ENCODE measurements at regions not wholly inside any gene's neighbourhood (a gene's known extent, or its start where the extent isn't known, plus 50 kb on each side); places are given as distances from the start of the nearest gene placed in this dataset.
A peak's percentile ranks its signal among the peaks of the same experiment; 100 is the strongest.

DNA sequence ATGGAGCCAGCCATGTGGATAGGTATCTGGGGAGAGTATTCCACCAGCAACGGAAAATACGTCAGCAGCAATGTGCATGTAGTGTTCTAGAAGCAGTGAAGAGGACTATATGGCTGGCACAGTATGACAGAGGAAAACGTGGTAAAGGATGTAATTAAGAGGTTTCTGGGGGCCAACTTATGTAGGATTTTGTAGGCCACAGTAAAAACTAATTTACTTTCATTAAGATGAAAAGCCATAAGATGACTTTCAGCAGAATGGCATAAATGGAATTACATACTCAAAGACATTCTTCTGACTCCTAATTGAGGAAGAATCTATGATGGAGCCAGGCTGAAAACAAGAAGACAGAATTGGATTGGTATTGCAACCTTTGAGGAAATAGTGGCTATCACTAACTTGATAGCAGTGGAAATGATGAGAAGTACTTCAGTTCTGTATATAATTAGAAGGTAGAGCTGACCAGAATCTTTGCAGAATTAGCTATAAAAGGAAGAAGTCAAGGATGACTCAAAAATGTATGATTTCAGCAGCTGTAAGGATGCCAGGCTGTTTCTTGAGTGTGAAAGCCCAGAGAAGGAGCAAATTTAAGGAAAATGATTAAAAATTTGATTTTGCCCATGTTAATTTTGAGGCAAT lies 156.7 kb downstream of the MBL2 start:
- no peak for DNase-seq

DNA sequence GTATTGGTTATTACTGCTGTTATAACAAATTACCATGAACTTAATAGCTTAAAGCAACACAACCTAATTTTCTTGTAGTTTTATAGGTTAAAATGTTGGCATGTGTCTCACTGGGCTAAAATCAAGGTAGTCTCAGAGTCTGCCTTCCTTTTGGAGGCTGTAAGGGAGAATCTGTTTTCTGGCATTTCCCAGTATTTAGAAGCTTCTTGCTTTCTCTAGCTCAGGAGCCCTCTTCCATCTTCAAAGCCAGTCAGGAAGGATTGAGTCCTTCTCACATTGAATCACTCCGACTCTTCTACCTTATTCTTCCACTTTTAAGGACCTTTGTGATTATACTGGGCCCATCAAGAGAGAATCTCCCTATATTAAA lies 156.2 kb downstream of the MBL2 start:
- DNase-seq: no peak

DNA sequence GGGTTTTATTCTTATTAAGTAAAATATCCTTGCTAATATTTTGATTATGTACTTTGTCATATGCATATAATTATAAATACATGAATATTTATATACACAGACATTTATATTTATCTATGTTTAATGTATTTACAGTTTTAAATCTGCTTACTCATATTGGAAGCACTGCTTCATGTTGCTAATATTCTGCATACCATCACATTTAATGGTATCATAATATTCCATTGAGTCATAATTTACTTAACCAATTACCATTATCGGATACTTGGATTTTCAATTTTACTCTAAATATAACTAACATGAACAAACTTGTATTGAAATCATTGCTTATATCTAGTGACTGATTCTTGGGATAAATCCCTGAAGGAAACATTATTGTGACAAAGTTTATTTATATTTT lies 155.2 kb downstream of the MBL2 start:
- no peak for DNase-seq

DNA sequence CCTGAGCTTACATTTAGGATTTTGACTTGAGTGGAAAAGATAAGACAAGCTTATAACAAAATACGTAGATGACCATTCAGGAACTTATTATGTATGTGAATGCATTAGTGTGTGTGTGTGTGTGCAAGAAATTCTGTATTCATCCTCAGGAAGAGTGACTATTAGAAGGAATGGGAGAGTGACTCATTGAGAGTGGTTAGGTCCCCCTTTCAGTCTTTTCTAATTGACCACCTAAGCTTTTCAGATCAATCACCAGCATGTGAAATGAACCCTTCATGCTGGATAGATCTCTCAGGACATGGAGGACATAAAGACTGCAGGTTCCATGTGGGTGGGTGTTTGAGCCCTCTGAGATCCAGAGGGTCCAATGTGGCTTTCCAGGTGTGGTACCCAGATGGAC lies 153.5 kb downstream of the MBL2 start:
- no peak for DNase-seq

DNA sequence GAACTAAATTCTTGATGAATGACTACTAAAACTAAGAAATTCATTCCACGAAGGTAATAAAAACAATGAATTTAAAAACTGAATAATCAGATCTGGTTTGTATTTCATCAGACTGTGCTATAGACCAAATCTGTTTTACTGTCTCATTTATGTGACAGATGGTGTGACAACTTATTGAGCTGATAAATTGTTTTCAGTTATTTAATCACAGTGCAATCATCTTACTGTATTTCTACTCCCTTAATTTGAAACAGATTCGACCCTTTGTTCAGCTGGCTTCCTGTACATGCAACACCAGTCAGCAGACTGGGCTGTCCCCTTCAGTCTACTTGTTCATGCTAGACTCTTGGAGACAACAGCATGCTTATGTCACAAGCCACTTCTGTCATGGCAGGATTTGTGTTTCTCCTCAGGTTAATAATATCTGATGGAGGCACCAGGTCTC lies 150.9 kb downstream of the MBL2 start:
- DNase-seq: no peak

DNA sequence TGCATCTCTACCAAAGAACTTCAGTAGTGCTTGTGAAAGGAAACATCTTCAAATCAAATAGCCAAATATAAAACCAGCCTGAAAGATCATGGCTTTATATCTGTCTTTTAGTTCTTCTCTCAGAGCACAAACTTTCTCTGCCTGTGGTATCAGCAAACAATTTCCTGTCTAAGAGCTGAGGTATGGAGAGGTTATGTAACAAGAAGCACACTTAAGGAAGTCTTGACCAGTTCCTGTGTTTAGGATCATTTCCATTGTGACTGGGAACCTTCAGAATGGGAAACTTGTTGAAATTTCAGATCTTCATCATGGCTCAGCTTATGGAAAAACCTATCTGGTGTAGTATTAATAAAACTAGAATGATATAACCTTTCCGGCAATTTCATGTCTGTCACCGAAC lies 148.8 kb downstream of the MBL2 start:
- no peak for DNase-seq

DNA sequence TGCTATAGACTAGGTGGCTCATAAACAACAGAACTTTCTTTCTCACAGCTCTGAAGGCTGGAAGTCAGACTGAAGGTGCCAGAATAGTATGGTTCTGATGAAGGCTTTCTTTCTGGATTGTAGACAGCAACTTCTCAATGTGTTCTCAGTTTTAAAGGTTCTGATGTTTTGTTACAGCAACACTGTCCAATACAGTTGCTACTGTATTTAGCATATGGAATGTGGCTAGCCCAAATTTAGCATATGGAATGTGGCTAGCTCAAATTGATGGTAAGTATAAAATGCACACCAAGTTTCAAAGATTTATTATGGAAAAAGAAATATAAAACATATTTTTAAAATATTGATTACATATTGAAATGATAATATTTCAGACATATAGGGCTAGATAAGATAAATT lies 145.3 kb downstream of the MBL2 start:
- no peak for DNase-seq

DNA sequence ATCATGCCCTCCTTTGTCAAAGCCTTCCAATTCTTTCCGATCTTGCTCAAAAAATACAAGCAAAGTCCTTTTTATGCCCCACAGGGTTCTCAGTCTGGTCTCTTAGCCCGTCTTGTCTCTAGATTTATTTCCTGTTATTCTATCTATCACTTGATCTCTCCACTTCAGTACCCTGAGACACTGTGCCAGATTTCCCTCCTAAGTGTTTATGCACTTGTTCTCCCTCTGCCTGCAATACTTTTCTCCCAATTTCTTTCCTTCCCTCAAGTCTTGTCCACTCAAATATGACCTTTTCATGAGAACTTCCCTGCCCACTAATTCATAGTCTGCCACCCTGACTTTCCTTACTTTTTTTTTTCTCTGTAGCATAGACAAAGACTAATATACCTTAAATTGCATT lies 141.4 kb downstream of the MBL2 start:
- no peak for DNase-seq

DNA sequence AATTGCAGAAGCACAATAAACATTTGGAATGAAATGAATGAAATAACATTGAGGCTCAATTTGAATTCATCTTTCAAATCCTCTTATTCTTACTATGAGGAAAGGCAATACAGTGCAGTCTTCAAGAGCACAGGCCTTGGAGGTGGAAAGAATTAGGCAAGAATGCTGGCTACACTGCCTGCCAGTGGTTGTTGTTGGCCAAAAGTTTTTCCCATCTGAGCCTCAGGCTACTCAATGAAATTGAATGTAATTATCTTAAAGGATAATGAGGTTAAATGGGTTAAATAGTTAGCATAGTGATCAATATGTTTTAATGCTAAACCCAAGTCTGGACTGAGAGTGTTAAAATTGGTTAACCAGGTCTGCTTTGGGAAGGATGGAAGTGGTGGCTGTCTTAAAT lies 140.9 kb downstream of the MBL2 start:
- DNase-seq: no peak

DNA sequence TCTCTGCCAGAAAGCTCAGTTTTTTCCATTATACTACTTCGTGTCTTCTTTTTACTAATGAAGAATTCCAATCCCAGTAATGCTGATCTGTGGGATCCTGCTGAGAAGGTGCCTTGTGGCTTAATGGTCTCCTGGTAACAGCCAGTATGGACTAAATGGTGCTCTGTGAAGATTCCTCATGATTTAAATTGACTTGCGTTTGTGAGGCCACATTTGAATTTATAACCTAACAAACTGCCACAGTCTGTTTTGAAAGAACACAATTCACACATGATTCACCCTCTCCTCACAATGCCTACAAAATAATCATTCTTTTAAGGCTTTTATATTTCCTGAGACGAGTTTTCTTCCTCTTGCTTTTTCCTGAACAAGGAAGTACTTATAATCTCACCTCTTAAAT lies 140.0 kb downstream of the MBL2 start:
- DNase-seq: no peak

DNA sequence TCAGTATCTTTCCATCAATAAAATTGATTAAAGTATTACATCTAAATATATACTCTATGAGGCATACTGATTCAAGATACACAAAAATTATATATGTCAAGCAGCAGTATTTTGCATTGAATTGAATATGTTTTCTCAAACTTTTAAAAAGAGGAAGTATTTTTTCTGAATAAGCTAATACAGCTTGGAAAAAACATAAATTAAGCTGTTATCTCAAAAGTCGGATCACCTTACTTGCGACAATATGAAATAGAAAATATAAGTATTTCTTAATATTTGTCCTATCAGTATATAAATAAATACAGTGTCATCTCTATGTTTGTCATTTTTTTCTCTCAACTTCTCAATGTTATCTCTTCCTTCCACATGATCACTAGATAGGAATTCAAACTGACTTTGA lies 139.3 kb downstream of the MBL2 start:
- DNase-seq: no peak

DNA sequence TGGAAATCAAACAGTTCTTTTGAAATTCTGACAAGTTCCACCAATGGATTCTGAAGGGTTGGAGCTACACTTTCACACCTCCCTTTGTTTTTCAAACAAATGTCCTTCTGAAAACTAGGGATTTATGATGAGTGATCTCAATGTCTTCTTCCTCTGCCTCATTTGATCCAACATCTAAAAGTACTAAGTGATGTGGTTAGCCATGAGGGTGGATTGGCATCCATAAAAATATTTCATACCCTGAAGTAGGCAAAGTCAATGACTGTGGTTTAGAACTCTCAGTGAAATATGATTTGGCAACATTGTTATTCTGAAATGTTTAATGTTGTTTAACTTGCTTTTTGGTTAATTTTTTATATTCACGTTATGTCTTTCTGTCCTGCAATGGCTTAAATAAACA lies 136.9 kb downstream of the MBL2 start:
- DNase-seq: no peak

DNA sequence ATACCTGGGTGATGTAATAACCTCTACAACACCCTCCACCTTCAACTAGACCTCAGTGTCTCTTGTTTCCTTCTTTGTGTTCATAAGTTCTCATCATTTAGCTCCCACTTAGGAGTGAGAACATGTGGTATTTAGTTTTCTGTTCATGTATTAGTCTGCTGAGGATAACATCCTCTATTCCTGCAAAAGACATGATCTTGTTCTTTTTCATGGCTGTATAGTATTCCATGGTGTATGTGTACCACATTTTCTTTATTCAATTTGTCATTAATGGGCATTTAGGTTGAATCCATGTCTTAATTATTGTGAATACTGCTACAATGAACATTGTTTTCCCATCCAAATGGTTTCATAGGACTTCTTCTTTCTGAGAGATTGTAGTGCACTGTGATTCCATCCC lies 135.7 kb downstream of the MBL2 start:
- no peak for DNase-seq

DNA sequence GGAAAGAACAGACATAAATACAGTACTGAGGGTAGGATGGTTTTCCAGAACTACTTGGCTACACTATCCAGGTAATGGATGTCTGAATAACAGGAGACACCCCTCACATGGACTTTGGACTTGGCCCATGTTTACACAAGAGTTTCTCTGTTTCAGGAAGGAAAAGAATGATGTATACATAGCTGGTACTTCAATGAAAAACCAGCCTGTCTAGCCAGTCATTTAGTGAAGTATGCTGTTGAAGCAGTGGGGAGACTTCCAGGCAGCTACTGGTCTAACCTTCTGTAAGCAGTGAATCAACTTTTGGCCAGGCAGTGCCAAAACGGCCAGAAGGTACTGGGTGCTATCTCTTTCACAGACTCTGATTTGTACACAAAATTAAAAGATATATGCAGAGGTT lies 135.0 kb downstream of the MBL2 start:
- no peak for DNase-seq

DNA sequence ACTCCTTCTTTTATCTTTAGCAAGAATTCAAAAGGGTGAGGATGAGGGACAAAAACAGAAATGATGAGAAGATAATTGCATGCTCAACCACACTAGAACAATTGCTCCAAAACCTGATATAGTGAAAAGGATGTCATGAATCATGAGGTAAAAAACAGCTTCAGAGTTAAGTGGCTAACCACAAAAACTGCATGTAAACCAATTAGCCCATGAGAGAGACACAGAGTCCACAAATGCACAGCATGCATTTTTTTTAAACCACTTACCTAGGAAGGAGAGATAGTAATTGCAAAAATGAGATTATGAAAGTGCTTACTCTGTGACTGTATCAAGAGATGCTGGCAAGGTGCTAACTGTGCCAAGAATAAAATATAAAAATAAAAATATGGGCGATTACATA lies 132.9 kb downstream of the MBL2 start:
- DNase-seq: no peak

DNA sequence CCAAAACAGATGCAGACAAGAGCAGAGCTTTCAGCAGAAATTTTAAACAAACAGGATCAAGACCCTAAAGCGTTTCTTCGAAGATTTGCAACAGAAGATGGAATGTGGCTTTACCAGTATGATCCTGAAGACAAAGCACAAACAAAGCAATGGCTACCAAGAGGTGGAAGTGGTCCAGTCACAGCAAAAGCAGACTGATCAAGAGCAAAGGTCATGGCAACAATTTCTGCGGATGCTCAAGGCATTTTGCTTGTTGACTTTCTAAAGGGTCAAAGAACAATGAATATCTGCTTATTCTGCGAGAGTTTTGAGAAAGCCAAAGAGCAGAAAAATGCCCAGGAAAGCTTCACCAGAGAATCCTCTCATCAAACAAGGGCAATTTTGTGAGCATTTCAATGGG lies 130.4 kb downstream of the MBL2 start:
- no peak for DNase-seq

DNA sequence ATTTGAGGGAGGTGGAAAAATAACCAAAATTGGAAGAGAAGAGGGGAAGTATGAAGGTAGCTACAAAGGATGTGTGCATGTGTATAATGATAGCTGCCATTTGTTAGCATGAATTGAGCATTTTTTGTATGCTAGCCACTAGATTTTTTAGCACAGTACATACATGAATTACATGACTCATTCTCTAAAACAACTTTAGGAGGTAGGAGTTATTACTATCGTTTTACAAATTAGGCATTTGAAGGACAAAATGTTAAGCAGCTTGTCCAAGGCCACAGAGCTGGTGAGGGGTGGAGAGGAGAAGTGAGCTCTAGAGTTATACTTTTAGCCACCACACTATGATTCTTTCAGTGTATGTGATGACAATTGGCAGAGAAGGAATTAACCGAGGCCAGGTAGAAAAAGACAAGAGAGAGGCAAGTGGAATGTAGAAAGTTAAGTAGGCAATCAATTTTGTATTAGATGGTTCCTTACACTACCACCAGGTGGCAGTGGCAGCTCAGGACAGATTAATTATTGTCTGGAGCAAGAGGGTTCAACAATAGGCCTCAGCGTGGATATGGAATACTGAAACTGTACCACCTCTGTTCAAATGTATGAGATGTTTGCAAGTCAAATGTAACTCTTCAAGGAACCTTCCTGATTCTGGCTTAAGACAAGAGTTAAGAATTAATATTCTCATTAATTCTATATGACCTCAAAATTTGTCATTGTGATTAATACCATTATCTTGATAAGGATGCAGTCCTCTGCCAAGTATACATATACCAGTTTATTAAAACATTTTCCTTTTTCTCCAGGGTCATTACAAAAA lies 128.0 kb downstream of the MBL2 start:
- peak; percentile 13 for DNase-seq

DNA sequence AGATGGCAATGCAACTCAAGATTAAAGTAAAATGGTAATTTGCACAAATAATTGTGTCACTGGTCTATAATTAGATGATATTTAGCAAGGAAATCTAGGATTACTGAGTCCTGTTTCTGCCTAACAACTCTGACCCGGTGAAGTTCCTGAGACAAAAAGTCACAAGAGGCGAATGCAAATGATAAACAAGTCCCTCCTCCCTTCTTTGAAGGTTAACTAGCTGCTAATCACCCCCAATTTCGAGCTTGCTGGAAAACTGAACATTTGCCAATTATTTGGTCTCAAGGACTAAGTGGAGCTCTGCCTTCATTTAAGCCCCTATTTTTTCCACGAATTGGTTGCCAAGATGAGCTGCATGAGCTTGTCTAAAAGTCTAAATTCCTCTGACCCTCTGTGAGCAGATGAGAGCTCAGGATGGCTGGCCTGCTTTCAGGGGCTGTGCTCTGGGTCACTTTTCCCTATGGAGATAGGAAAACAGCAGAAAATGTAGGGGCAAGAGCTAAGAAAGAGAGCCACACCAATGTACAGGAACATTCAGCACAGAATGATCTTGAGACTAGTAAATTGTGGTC lies 127.3 kb downstream of the MBL2 start:
- DNase-seq: no peak

DNA sequence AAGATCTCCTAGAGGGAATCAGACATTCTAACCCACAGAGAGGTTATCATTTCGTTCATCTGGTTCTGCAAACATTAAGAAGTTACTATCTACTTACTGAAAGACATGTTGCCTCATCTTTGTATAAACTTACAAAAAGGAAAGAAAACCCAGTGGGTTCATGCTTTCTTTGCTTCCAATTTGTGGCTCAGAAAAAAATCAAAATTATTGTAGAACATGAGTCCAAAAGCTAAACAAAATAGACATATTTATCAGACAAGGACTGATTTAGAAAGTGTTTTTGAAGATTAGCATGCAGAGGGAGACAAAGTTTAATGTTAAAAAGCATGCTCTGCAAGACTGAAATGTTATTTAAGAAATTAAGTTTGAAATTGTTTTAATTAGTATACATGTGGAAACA lies 123.1 kb downstream of the MBL2 start:
- no peak for DNase-seq

DNA sequence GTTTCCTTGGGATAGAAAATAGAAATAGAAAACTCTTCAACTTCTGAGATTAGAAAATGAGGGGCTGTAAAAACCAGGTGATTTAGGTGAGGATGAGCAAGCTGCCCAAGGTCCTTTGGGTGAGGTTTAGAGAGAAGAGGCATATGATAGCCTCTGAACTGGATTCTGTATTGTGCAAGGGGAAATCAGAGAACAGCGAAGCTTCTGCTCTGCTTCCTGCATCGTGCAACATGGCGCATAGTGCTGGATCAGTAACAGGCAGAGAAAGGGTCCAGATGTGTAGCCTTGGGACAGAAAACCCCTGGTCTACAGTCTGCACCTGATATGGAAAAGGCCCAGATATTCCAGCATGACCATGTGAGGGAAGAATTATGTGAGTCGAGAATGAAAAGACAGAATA lies 121.7 kb downstream of the MBL2 start:
- DNase-seq: no peak

DNA sequence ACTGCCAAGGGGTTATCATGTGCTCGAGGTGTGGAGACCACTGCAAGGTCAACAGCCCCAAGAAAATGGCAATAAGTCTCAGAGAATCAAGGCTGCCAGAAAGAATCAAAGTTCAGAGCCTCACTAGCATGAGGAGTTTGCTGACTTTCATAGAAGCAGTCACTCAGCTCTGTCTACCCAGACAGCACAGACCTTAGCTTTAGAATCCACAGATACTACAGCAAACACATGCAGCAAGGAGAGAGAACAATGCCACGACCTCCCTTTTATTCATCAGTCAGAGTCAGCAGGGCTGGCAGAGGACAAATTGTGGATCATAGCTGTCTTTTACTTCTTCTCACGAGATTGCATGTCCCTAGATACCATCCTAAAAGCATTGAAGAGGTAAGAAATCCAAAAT lies 121.3 kb downstream of the MBL2 start:
- no peak for DNase-seq

DNA sequence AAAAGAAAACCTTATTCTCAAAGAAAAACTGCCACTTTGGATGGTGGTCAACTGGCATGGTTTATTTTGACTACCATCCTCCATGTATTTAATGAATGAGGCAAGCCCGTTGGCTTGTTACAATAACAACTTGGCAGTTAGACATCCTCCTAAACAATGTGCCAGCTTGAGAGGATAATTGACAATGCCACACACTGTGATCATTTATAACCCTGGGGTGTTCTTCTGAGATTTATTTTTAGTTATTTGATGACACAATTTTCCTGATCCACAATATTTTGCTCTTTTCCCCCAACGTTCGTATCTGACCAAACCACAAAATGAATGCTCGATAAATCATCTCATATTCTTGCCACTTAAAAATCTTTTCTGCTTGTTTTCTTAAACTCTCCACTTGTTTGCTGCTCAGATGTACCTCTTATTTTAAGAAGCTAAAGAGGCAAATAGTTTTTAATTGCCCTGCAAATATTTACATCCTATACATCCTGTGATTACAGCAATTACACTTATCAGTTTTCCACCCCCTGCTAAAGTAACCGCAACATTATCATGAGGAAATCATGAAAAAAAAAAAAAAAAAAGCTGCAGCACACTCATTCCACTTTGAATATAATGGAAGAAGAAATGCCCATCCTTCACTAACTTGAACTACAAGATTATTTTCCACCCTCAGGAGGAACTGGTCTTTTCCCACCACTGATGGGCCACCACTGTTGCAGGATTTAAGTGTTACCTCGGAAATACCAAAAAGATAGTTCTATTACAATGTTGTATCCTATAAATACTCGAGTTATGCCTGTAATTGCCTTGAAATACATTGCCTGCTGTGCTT lies 119.9 kb downstream of the MBL2 start:
- DNase-seq: peak; percentile 77

DNA sequence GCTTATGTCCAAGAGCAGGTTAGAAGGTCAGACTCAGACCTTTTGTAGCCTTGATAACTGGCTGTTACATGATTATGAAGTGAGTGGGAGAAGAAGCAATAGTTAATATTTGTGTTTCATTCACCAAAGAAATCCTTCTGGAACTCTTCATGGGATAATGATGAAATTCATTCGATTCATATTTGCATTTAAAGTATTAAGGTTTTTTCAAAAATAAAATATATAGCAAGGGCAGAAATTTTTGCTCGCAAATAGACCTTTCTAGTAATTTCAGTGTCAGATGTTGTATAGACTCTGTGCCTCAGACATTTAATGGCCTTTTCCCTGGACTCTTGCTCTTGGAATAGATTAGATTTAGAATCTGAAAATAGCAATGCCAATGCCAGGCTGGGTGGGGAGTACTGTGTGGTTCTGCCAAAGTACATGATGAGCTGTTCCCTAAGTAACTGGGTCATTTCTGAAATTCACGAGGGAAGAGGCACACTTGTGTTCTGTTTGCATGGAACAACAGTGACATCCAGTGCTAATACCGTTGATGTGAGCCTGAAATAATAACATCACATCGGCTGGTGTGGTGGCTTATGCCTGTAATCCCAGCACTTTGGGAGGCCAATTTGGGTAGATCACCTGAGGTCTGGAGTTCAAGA lies 119.2 kb downstream of the MBL2 start:
- DNase-seq: no peak

Data from NCI-H146 (cell line).